GM12865 (cell line): ENCODE measurements at regions not wholly inside any gene's neighbourhood (a gene's known extent, or its start where the extent isn't known, plus 50 kb on each side); places are given as distances from the start of the nearest gene placed in this dataset.
"Not testable (repeated sequence)": the region's sequence is repeated elsewhere in the genome, so short reads cannot be mapped to it uniquely, and the experiment has no call there.

Source experiments
- DNase-seq: peaks from one replicate; pipeline ENCODE4 v3.0.0; 2010; ENCODE audit warnings: low read depth
- H3K4me3 ChIP-seq: 2 replicates; pipeline ENCODE4 v1.5.1; 2011; ENCODE audit warnings: mild to moderate bottlenecking, low read depth, low read length, control low read depth
- CTCF ChIP-seq: IDR thresholded peaks from 2 replicates; pipeline ENCODE4 v1.5.1; 2011; ENCODE audit warnings: low read length, control low read depth, low read depth, inconsistent platforms; ENCODE audit not compliant: insufficient read depth; ENCODE audit errors: missing control alignments

DNA sequence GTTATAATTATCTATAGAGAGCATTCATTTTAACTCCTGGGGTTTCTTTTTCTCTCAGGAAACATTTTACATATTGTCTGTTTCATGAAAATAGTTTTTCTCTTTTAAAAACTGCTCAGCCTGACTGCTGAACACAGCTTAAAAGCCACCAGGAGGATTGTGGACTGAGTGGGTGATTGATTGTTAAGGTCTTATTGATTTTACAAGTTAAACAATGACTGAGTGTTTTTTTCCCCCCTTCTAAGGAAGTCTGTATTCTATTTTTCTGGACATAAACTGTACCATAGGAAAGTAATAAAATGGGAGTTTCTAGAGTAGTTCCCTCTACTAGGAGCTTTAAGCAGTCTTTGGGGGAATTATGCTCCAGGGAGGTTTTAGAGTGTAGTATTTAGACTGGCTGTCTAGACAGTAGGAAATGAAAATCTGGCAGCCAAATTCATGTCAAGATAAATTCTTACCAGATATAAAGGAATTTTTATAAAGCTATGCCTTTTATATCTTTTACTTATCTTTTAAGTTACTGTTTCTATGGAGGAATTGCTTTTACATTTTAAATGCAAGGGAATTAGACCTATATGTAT is 463.9 kb downstream of the PRR16 start:
- H3K4me3 ChIP-seq: no peak overlapping the region
- no peak for TF ChIP-seq CTCF
- DNase-seq: no peak

DNA sequence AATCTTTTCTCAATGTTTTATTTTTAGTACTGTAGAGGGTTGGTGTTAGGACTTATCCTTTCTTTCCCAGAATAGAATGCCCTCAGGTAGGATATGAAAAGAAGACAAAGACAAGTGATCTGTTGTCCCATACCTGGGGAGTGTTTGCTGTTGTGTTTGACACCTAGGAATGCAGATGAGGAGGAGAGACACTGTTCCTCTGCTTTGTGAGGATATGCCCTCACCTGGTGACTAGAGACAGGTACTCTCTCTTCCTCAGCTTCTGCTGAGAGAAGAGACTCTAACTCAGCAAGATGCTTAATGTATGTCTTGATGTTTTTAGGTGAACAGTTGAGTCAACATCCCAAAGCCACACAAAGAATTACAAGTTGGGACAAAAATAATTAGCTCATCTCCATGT is 468.4 kb downstream of the PRR16 start:
- DNase-seq: no peak
- no peak overlapping the region for H3K4me3 ChIP-seq
- TF ChIP-seq CTCF: no peak

GRCh38 chr5:120934031-120934430 is 469.9 kb downstream of the PRR16 start:
- TF ChIP-seq CTCF: no peak
- no peak overlapping the region for H3K4me3 ChIP-seq
- no peak for DNase-seq

DNA sequence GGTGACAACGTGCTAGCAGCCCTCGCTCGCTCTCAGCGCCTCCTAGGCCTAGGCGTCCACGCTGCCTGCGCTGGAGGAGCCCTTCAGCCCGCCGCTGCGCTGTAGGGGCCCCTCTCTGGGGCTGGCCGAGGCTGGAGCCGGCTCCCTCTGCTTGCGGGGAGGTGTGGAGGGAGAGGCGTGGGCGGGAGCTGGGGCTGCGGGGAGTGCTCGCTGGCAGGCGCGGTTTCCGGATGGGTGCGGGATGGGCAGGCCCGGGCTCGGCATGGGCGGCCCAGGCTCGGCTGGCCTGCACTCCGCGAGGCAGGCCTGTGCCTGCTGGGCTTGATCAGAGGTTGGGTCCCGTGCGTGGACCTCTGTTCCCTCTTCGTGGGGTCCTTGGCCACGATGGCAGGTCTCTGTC is 472.6 kb downstream of the PRR16 start:
- DNase-seq: no peak
- no peak overlapping the region for H3K4me3 ChIP-seq
- no peak for TF ChIP-seq CTCF

- no peak for TF ChIP-seq CTCF
- DNase-seq: no peak
Measured at GRCh38 chr5:120938604-120939003, 474.5 kb downstream of the PRR16 start.

DNA sequence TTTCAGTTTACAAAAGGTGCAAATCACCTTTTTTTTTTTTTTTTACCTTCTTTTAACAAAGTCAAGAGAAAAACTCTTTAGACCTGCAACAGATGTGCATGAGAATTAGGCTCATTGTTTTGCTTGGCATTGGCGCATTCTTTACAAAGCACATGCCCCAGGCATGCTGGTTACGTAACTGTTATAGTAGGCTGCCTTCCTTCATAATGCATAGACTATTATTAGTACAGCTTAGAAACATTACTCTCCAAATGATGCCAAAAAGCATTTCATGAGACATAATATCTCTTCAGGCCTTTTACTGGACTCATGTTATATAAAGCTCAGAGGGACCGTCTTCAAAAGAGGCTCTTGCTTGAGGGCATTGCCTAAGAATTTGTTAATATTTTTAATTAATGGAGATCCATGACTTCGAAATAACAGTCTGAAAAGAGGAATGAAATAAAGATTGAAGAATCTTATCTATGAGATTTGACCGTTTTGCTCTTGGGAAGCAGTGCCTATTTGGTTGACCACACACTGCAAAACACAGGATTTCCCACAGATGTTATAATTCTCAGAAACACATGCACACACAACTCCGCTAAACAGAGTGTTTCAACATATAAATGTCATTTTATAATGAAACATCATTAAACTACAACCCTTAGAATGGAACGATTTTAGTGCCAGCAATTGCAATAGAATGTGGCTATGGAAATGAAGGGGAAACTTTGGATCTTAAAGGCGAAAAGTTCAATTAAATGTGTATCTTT is 478.7 kb downstream of the PRR16 start:
- no peak for DNase-seq
- no peak overlapping the region for H3K4me3 ChIP-seq
- TF ChIP-seq CTCF: no peak

More at GRCh38 chr5:120938604-120939003, 474.5 kb downstream of the PRR16 start:
- no peak overlapping the region for H3K4me3 ChIP-seq

DNA sequence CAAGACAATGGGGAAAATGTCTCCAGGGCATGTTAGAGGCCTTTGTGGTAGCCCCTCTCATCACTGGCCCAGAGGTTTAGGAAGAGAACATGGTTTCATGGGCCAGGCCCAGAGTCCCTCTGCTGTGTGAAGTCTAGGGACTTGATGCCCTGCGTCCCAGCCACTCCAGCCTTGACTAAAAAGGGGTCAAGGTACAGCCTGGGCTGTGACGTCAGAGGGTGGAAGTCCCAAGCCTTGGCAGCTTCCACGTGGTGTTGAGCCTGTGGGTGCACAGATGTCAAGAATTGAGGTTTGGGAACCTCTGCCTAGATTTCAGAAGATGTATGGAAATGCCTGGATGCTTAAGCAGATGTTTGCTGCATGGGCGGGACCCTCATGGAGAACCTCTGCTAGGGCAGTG is 485.5 kb downstream of the PRR16 start:
- not testable (repeated sequence) for H3K4me3 ChIP-seq, DNase-seq

- DNase-seq, H3K4me3 ChIP-seq: not testable (repeated sequence)
Measured at GRCh38 chr5:120953445-120953844, 489.3 kb downstream of the PRR16 start.
